IgD-negative memory B cell (primary cell): ENCODE measurements at regions not wholly inside any gene's neighbourhood (a gene's known extent, or its start where the extent isn't known, plus 50 kb on each side); places are given as distances from the start of the nearest gene placed in this dataset.
A peak's percentile ranks its signal among the peaks of the same experiment; 100 is the strongest.

ENCODE experiments used
- H3K27ac Mint-ChIP-seq, 3 donors: one replicate each; pipeline ENCODE4 v1.8.0; 2020 to 2022; ENCODE audit warnings: mild to moderate bottlenecking in 3 of 3, mixed read lengths in 3 of 3, moderate library complexity in 1 of 3
- H3K27me3 Mint-ChIP-seq: one replicate; pipeline ENCODE4 v1.8.0; 2021; ENCODE audit warnings: mixed read lengths
- H3K36me3 Mint-ChIP-seq: one replicate; pipeline ENCODE4 v1.8.0; 2020; ENCODE audit warnings: mild to moderate bottlenecking, mixed read lengths
- H3K4me1 Mint-ChIP-seq, 3 donors: one replicate each; pipeline ENCODE4 v1.8.0; 2020 to 2022; ENCODE audit warnings: mixed read lengths in 3 of 3, mild to moderate bottlenecking in 1 of 3
- H3K4me3 Mint-ChIP-seq, 4 donors: one replicate each; pipeline ENCODE4 v1.8.0; 2020 to 2022; ENCODE audit warnings: mild to moderate bottlenecking in 4 of 4, mixed read lengths in 4 of 4, moderate library complexity in 3 of 4
- H3K9me3 Mint-ChIP-seq, 3 donors: one replicate each; pipeline ENCODE4 v1.8.0; 2020 to 2021; ENCODE audit warnings: mixed read lengths in 3 of 3, mild to moderate bottlenecking in 1 of 3

- H3K9me3 Mint-ChIP-seq = peaks cover 0 to 3% (median 0%) of the 10 kb centered on the region in 3 donors
- H3K4me3 Mint-ChIP-seq = no peak overlapping the region
- no peaks in the 10 kb centered on the region for H3K27me3 Mint-ChIP-seq
- H3K27ac Mint-ChIP-seq = no peak overlapping the region
- peaks cover 2% of the 10 kb centered on the region for H3K36me3 Mint-ChIP-seq
- H3K4me1 Mint-ChIP-seq = no peaks in the 10 kb centered on the region
Observed at GRCh38 chr9:80946496-80947170, 742.7 kb downstream of the TLE1 start.

GRCh38 chr9:80945436-80945835 lies 743.9 kb downstream of the TLE1 start:
- Mint-ChIP-seq H3K4me3 (no peak overlapping the region), H3K36me3 (peaks cover 2% of the 10 kb centered on the region), H3K27ac (peak overlapping the region in 1 of 3 donors; percentile 4), H3K4me1 (no peaks in the 10 kb centered on the region), H3K27me3 (no peaks in the 10 kb centered on the region), H3K9me3 (peaks cover 0 to 6% (median 0%) of the 10 kb centered on the region in 3 donors)

- no peaks in the 10 kb centered on the region for H3K27me3 Mint-ChIP-seq
- H3K4me1 Mint-ChIP-seq = no peaks in the 10 kb centered on the region
- no peaks in the 10 kb centered on the region for H3K36me3 Mint-ChIP-seq
- no peak overlapping the region for H3K4me3 Mint-ChIP-seq
- H3K27ac Mint-ChIP-seq = no peak overlapping the region
- H3K9me3 Mint-ChIP-seq = peaks cover 0 to 5% (median 0%) of the 10 kb centered on the region in 3 donors
Observed at GRCh38 chr9:80937645-80938044, 751.7 kb downstream of the TLE1 start.

GRCh38 chr9:80934095-80934494 lies 755.3 kb downstream of the TLE1 start:
- H3K4me3 Mint-ChIP-seq = peak overlapping the region in 1 of 4 donors; percentile 63
- no peak overlapping the region for H3K27ac Mint-ChIP-seq
- no peaks in the 10 kb centered on the region for H3K36me3 Mint-ChIP-seq
- H3K9me3 Mint-ChIP-seq = no peaks in the 10 kb centered on the region
- no peaks in the 10 kb centered on the region for H3K27me3 Mint-ChIP-seq
- H3K4me1 Mint-ChIP-seq = no peaks in the 10 kb centered on the region

GRCh38 chr9:80932947-80933780 lies 756.2 kb downstream of the TLE1 start:
- H3K27ac Mint-ChIP-seq = no peak overlapping the region
- H3K36me3 Mint-ChIP-seq = no peaks in the 10 kb centered on the region
- H3K9me3 Mint-ChIP-seq = no peaks in the 10 kb centered on the region
- H3K4me3 Mint-ChIP-seq = no peak overlapping the region
- H3K4me1 Mint-ChIP-seq = no peaks in the 10 kb centered on the region
- no peaks in the 10 kb centered on the region for H3K27me3 Mint-ChIP-seq

- no peaks in the 10 kb centered on the region for H3K4me1 Mint-ChIP-seq
- H3K27me3 Mint-ChIP-seq = no peaks in the 10 kb centered on the region
- H3K4me3 Mint-ChIP-seq = no peak overlapping the region
- no peak overlapping the region for H3K27ac Mint-ChIP-seq
- H3K9me3 Mint-ChIP-seq = peaks cover 0 to 8% (median under 1%) of the 10 kb centered on the region in 3 donors
- H3K36me3 Mint-ChIP-seq = no peaks in the 10 kb centered on the region
Observed at GRCh38 chr9:80932181-80932580, 757.2 kb downstream of the TLE1 start.

GRCh38 chr9:80931163-80931562 lies 758.2 kb downstream of the TLE1 start:
- H3K4me3 Mint-ChIP-seq = no peak overlapping the region
- H3K27me3 Mint-ChIP-seq = no peaks in the 10 kb centered on the region
- no peaks in the 10 kb centered on the region for H3K36me3 Mint-ChIP-seq
- no peak overlapping the region for H3K27ac Mint-ChIP-seq
- peaks cover 0 to 12% (median 3%) of the 10 kb centered on the region in 3 donors for H3K9me3 Mint-ChIP-seq
- H3K4me1 Mint-ChIP-seq = no peaks in the 10 kb centered on the region

GRCh38 chr9:80928697-80929096 lies 760.6 kb downstream of the TLE1 start:
- peaks cover 3% of the 10 kb centered on the region for H3K36me3 Mint-ChIP-seq
- H3K4me3 Mint-ChIP-seq = no peak overlapping the region
- H3K4me1 Mint-ChIP-seq = no peaks in the 10 kb centered on the region
- peaks cover 2 to 12% (median 3%) of the 10 kb centered on the region in 3 donors for H3K9me3 Mint-ChIP-seq
- H3K27me3 Mint-ChIP-seq = no peaks in the 10 kb centered on the region
- H3K27ac Mint-ChIP-seq = no peak overlapping the region

- Mint-ChIP-seq H3K36me3 (peaks cover 5% of the 10 kb centered on the region), H3K27ac (no peak overlapping the region), H3K4me1 (no peaks in the 10 kb centered on the region), H3K9me3 (peaks cover 2 to 12% (median 3%) of the 10 kb centered on the region in 3 donors), H3K27me3 (no peaks in the 10 kb centered on the region), H3K4me3 (no peak overlapping the region)
Observed at GRCh38 chr9:80926611-80927010, 762.7 kb downstream of the TLE1 start.

- no peak overlapping the region for H3K4me3 Mint-ChIP-seq
- H3K27me3 Mint-ChIP-seq = no peaks in the 10 kb centered on the region
- peaks cover 4 to 17% (median 7%) of the 10 kb centered on the region in 3 donors for H3K9me3 Mint-ChIP-seq
- H3K27ac Mint-ChIP-seq = no peak overlapping the region
- H3K4me1 Mint-ChIP-seq = no peaks in the 10 kb centered on the region
- peaks cover 7% of the 10 kb centered on the region for H3K36me3 Mint-ChIP-seq
Observed at GRCh38 chr9:80922544-80922943, 766.8 kb downstream of the TLE1 start.

GRCh38 chr9:80906728-80907127 lies 782.6 kb downstream of the TLE1 start:
- no peak overlapping the region for H3K4me3 Mint-ChIP-seq
- no peak overlapping the region for H3K27ac Mint-ChIP-seq
- H3K9me3 Mint-ChIP-seq = peaks cover 0 to 4% (median 1%) of the 10 kb centered on the region in 3 donors
- no peaks in the 10 kb centered on the region for H3K4me1 Mint-ChIP-seq
- no peaks in the 10 kb centered on the region for H3K27me3 Mint-ChIP-seq
- H3K36me3 Mint-ChIP-seq = peaks cover 5% of the 10 kb centered on the region

- Mint-ChIP-seq H3K4me3 (no peak overlapping the region), H3K4me1 (no peaks in the 10 kb centered on the region), H3K36me3 (peaks cover 1% of the 10 kb centered on the region), H3K27me3 (no peaks in the 10 kb centered on the region), H3K9me3 (peaks cover 0 to 9% (median 2%) of the 10 kb centered on the region in 3 donors), H3K27ac (no peak overlapping the region)
Observed at GRCh38 chr9:80899208-80899607, 790.1 kb downstream of the TLE1 start.

- no peaks in the 10 kb centered on the region for H3K27me3 Mint-ChIP-seq
- H3K36me3 Mint-ChIP-seq = no peaks in the 10 kb centered on the region
- H3K9me3 Mint-ChIP-seq = peaks cover 0 to 20% (median 2%) of the 10 kb centered on the region in 3 donors
- no peak overlapping the region for H3K4me3 Mint-ChIP-seq
- H3K27ac Mint-ChIP-seq = no peak overlapping the region
- H3K4me1 Mint-ChIP-seq = no peaks in the 10 kb centered on the region
Observed at GRCh38 chr9:80893190-80893589, 796.2 kb downstream of the TLE1 start.

GRCh38 chr9:80892703-80893102 lies 796.6 kb downstream of the TLE1 start:
- no peak overlapping the region for H3K27ac Mint-ChIP-seq
- H3K4me1 Mint-ChIP-seq = no peaks in the 10 kb centered on the region
- H3K4me3 Mint-ChIP-seq = no peak overlapping the region
- no peaks in the 10 kb centered on the region for H3K36me3 Mint-ChIP-seq
- H3K9me3 Mint-ChIP-seq = peaks cover 0 to 20% (median 2%) of the 10 kb centered on the region in 3 donors
- no peaks in the 10 kb centered on the region for H3K27me3 Mint-ChIP-seq

GRCh38 chr9:80890124-80890523 lies 799.2 kb downstream of the TLE1 start:
- Mint-ChIP-seq H3K4me3 (no peak overlapping the region), H3K36me3 (no peaks in the 10 kb centered on the region), H3K27ac (no peak overlapping the region), H3K4me1 (no peaks in the 10 kb centered on the region), H3K27me3 (no peaks in the 10 kb centered on the region), H3K9me3 (peaks cover 0 to 19% (median 4%) of the 10 kb centered on the region in 3 donors)
